ENCODE measurements at regions not wholly inside any gene's neighbourhood (a gene's known extent, or its start where the extent isn't known, plus 50 kb on each side); places are given as distances from the start of the nearest gene placed in this dataset.

DNA sequence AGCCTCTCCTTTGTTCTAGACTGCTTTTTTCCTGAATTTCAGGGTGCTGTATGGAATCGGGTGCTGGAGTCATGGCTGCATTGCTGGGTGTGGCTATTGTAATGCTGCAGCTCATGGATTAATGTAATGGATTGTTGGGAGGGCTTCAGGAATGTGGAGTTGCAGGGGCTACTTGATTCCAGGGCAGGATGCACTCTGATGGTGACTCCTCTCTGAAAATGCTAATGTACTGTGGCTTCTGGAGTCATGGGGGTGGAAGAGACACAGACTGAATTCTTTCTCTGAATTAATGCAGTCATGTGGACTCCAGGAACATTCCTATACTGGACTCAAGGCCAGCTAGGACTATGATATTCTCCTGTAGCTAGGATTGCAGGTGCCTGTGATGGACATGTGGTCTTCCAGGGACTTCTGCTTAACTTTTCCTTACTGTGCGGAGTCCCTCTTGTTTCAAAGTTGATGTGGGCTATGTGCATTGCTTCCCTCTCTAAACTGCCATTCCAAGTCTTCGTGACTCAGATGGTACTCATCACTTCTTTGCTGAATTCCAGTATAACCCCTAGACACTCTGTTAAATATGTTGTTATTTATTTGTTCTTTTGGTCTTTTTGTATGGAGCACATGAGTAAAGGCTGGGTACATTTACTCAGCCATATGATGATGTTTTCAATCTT, 396.2 kb downstream of the KCTD16 start:
- no peak for DNase-seq (ENCODE audit: low read depth, low spot score)

DNA sequence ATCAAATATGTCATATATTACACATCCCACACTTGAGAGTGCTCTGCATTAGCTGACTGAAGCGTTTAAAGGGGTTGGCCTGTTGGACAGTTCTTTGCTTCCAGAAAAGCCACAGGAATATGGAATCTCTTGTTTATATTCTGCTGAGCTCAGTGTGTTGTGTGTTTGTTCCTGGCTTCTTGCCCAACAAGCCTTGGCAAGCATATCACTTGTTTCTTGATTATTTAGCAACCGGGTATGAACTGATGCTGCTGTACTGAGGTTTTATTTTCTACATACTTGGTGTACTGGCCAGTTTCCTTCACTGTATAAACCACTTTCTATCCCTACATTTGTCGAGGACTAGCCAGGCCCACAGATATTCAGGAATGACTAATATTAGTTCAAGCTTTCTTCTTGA, 378.9 kb downstream of the KCTD16 start:
- DNase-seq (ENCODE audit: low read depth, low spot score) (no peak), FAIRE-seq (no peak)
- H4K20me1 ChIP-seq (ENCODE audit: control insufficient read depth, extremely low read depth, insufficient read depth, low read length) = no peaks in the 10 kb centered on the region
- H3K4me3 ChIP-seq (ENCODE audit: control insufficient read depth in 2 of 3, extremely low read depth in 1 of 3, insufficient read depth in 2 of 3, low read depth in 1 of 3, low read length in 3 of 3) = no peak overlapping the region
- no peaks in the 10 kb centered on the region for H3K9me3 ChIP-seq (ENCODE audit: control insufficient read depth, low read depth, low read length)
- no peaks in the 10 kb centered on the region for H3K27me3 ChIP-seq (ENCODE audit: control insufficient read depth, extremely low read depth, insufficient read depth, low read length)
- H3K4me1 ChIP-seq (ENCODE audit: control insufficient read depth, extremely low read depth, insufficient read depth, low read length) = no peaks in the 10 kb centered on the region
- H3K4me2 ChIP-seq (ENCODE audit: control insufficient read depth, extremely low read depth, insufficient read depth, low read depth, low read length) = no peak overlapping the region
- H2AFZ ChIP-seq (ENCODE audit: control insufficient read depth, low read length) = no peak overlapping the region
- H3K27ac ChIP-seq (ENCODE audit: control insufficient read depth, insufficient read depth, low read length) = no peak overlapping the region
- no peaks in the 10 kb centered on the region for H3K9me1 ChIP-seq (ENCODE audit: control insufficient read depth, extremely low read depth, insufficient read depth, low read length)
- no peak overlapping the region for H3K9ac ChIP-seq (ENCODE audit: control insufficient read depth, extremely low read depth, insufficient read depth, low read length)
- no peaks in the 10 kb centered on the region for H3K36me3 ChIP-seq (ENCODE audit: control insufficient read depth in 2 of 2, extremely low read depth in 1 of 2, insufficient read depth in 2 of 2, low read length in 2 of 2)
- TF ChIP-seq EZH2 (IDR thresholded peaks at IDR 0.05; ENCODE audit: low read length) (no peak), CTCF (optimal IDR thresholded peaks at IDR 0.05 in 1 of 3, IDR thresholded peaks at IDR 0.05 in 1 of 3, conservative IDR thresholded peaks at IDR 0.05 in 1 of 3; ENCODE audit: extremely low read depth in 1 of 3, insufficient read depth in 2 of 3, low read length in 3 of 3) (no peak)
- dilution Hi-C loops (cut with MboI; ENCODE audit: extremely low pct_ligation_motif_present, low sequenced_read_pairs) = no loop called here
- no peaks in the 10 kb centered on the region for H3K79me2 ChIP-seq (ENCODE audit: control insufficient read depth, insufficient read depth, low read length)

More for the DNA sequence above, 396.2 kb downstream of the KCTD16 start:
- FAIRE-seq = no peak
- Histone ChIP-seq H3K27ac (ENCODE audit: control insufficient read depth, insufficient read depth, low read length) (no peak overlapping the region), H3K9ac (ENCODE audit: control insufficient read depth, extremely low read depth, insufficient read depth, low read length) (no peak overlapping the region), H3K36me3 (ENCODE audit: control insufficient read depth in 2 of 2, extremely low read depth in 1 of 2, insufficient read depth in 2 of 2, low read length in 2 of 2) (no peaks in the 10 kb centered on the region), H3K27me3 (ENCODE audit: control insufficient read depth, extremely low read depth, insufficient read depth, low read length) (no peaks in the 10 kb centered on the region), H3K79me2 (ENCODE audit: control insufficient read depth, insufficient read depth, low read length) (no peaks in the 10 kb centered on the region), H4K20me1 (ENCODE audit: control insufficient read depth, extremely low read depth, insufficient read depth, low read length) (no peaks in the 10 kb centered on the region), H3K4me3 (ENCODE audit: control insufficient read depth in 2 of 3, extremely low read depth in 1 of 3, insufficient read depth in 2 of 3, low read depth in 1 of 3, low read length in 3 of 3) (no peak overlapping the region), H3K4me1 (ENCODE audit: control insufficient read depth, extremely low read depth, insufficient read depth, low read length) (no peaks in the 10 kb centered on the region), H3K4me2 (ENCODE audit: control insufficient read depth, extremely low read depth, insufficient read depth, low read depth, low read length) (no peak overlapping the region), H3K9me3 (ENCODE audit: control insufficient read depth, low read depth, low read length) (no peaks in the 10 kb centered on the region), H3K9me1 (ENCODE audit: control insufficient read depth, extremely low read depth, insufficient read depth, low read length) (no peaks in the 10 kb centered on the region), H2AFZ (ENCODE audit: control insufficient read depth, low read length) (no peak overlapping the region)
- TF ChIP-seq EZH2 (IDR thresholded peaks at IDR 0.05; ENCODE audit: low read length) = no peak
- dilution Hi-C loops (cut with MboI; ENCODE audit: extremely low pct_ligation_motif_present, low sequenced_read_pairs) = no loop called here

GRCh38 chr5:144548936-144549335, 378.3 kb downstream of the KCTD16 start:
- Histone ChIP-seq H3K4me2 (ENCODE audit: control insufficient read depth, extremely low read depth, insufficient read depth, low read depth, low read length) (no peak overlapping the region), H2AFZ (ENCODE audit: control insufficient read depth, low read length) (no peak overlapping the region), H3K4me1 (ENCODE audit: control insufficient read depth, extremely low read depth, insufficient read depth, low read length) (no peaks in the 10 kb centered on the region), H3K9me3 (ENCODE audit: control insufficient read depth, low read depth, low read length) (no peaks in the 10 kb centered on the region), H3K27ac (ENCODE audit: control insufficient read depth, insufficient read depth, low read length) (no peak overlapping the region), H3K79me2 (ENCODE audit: control insufficient read depth, insufficient read depth, low read length) (no peaks in the 10 kb centered on the region), H3K27me3 (ENCODE audit: control insufficient read depth, extremely low read depth, insufficient read depth, low read length) (no peaks in the 10 kb centered on the region), H3K9me1 (ENCODE audit: control insufficient read depth, extremely low read depth, insufficient read depth, low read length) (no peaks in the 10 kb centered on the region), H3K36me3 (ENCODE audit: control insufficient read depth in 2 of 2, extremely low read depth in 1 of 2, insufficient read depth in 2 of 2, low read length in 2 of 2) (no peaks in the 10 kb centered on the region), H3K9ac (ENCODE audit: control insufficient read depth, extremely low read depth, insufficient read depth, low read length) (no peak overlapping the region), H4K20me1 (ENCODE audit: control insufficient read depth, extremely low read depth, insufficient read depth, low read length) (no peaks in the 10 kb centered on the region), H3K4me3 (ENCODE audit: control insufficient read depth in 2 of 3, extremely low read depth in 1 of 3, insufficient read depth in 2 of 3, low read depth in 1 of 3, low read length in 3 of 3) (no peak overlapping the region)
- FAIRE-seq = no peak
- TF ChIP-seq CTCF (optimal IDR thresholded peaks at IDR 0.05 in 1 of 3, IDR thresholded peaks at IDR 0.05 in 1 of 3, conservative IDR thresholded peaks at IDR 0.05 in 1 of 3; ENCODE audit: extremely low read depth in 1 of 3, insufficient read depth in 2 of 3, low read length in 3 of 3) (no peak), EZH2 (IDR thresholded peaks at IDR 0.05; ENCODE audit: low read length) (no peak)
- dilution Hi-C loops (cut with MboI; ENCODE audit: extremely low pct_ligation_motif_present, low sequenced_read_pairs) = no loop called here
- no peak for DNase-seq (ENCODE audit: low read depth, low spot score)

Measured in keratinocyte (primary cell).